ENCODE measurements at regions not wholly inside any gene's neighbourhood (a gene's known extent, or its start where the extent isn't known, plus 50 kb on each side); places are given as distances from the start of the nearest gene placed in this dataset.

GRCh38 chr6:98687752-98688151 is 146.6 kb upstream of the POU3F2 start:
- peaks cover 5 to 6% of the 10 kb centered on the region in 2 donors for H3K9me3 Mint-ChIP-seq
- H3K27ac Mint-ChIP-seq = no peak overlapping the region
- DNase-seq (no peak), ATAC-seq (no peak)
- intact Hi-C loops (cut with micrococcal nuclease) = no loop called here
- no peaks in the 10 kb centered on the region for H3K27me3 ChIP-seq (ENCODE audit: control insufficient read depth, insufficient read depth, low read length)
- no peak for TF ChIP-seq CTCF (IDR thresholded peaks at IDR 0.05)
- 54% methylated on average over 4 of the region's 4 CpGs for WGBS (ENCODE audit: insufficient coverage)
- no peaks in the 10 kb centered on the region for H3K27me3 Mint-ChIP-seq (ENCODE audit: low read depth in 2 of 2)
- H3K9me3 ChIP-seq (ENCODE audit: control insufficient read depth, insufficient read depth, low read length) = no peaks in the 10 kb centered on the region
- H3K4me1 Mint-ChIP-seq = no peaks in the 10 kb centered on the region
- no peaks in the 10 kb centered on the region for H3K4me1 ChIP-seq (ENCODE audit: control insufficient read depth, insufficient read depth, low read length)
- H3K36me3 Mint-ChIP-seq = no peaks in the 10 kb centered on the region
- H3K36me3 ChIP-seq (ENCODE audit: control insufficient read depth, insufficient read depth, low read length) = no peaks in the 10 kb centered on the region
- no peak overlapping the region for H3K27ac ChIP-seq (ENCODE audit: low read length)
- no peak overlapping the region for H3K4me3 ChIP-seq (ENCODE audit: low read length)
- H3K4me3 Mint-ChIP-seq = no peak overlapping the region

- peaks cover 2 to 3% of the 10 kb centered on the region in 2 donors for H3K9me3 Mint-ChIP-seq
- H3K4me1 ChIP-seq (ENCODE audit: control insufficient read depth, insufficient read depth, low read length) = no peaks in the 10 kb centered on the region
- no peak overlapping the region for H3K4me3 ChIP-seq (ENCODE audit: low read length)
- H3K4me3 Mint-ChIP-seq = no peak overlapping the region
- H3K27me3 Mint-ChIP-seq (ENCODE audit: low read depth in 2 of 2) = no peaks in the 10 kb centered on the region
- TF ChIP-seq CTCF (IDR thresholded peaks at IDR 0.05) = no peak
- H3K27me3 ChIP-seq (ENCODE audit: control insufficient read depth, insufficient read depth, low read length) = no peaks in the 10 kb centered on the region
- H3K9me3 ChIP-seq (ENCODE audit: control insufficient read depth, insufficient read depth, low read length) = no peaks in the 10 kb centered on the region
- H3K4me1 Mint-ChIP-seq = no peaks in the 10 kb centered on the region
- WGBS (ENCODE audit: insufficient coverage) = 73% methylated on average over 7 of the region's 7 CpGs
- no peak for ATAC-seq
- intact Hi-C loops (cut with micrococcal nuclease) = no loop called here
- DNase-seq = no peak
- H3K36me3 Mint-ChIP-seq = no peaks in the 10 kb centered on the region
- no peak overlapping the region for H3K27ac ChIP-seq (ENCODE audit: low read length)
- no peak overlapping the region for H3K27ac Mint-ChIP-seq
- H3K36me3 ChIP-seq (ENCODE audit: control insufficient read depth, insufficient read depth, low read length) = no peaks in the 10 kb centered on the region
Observed at GRCh38 chr6:98695091-98695801, 139.1 kb upstream of the POU3F2 start.

GRCh38 chr6:98711380-98711779 is 123.0 kb upstream of the POU3F2 start:
- H3K4me1 Mint-ChIP-seq = no peaks in the 10 kb centered on the region
- no peaks in the 10 kb centered on the region for H3K27me3 Mint-ChIP-seq (ENCODE audit: low read depth in 2 of 2)
- Histone ChIP-seq H3K9me3 (ENCODE audit: control insufficient read depth, insufficient read depth, low read length) (no peaks in the 10 kb centered on the region), H3K4me3 (ENCODE audit: low read length) (no peak overlapping the region), H3K27ac (ENCODE audit: low read length) (no peak overlapping the region), H3K36me3 (ENCODE audit: control insufficient read depth, insufficient read depth, low read length) (no peaks in the 10 kb centered on the region), H3K27me3 (ENCODE audit: control insufficient read depth, insufficient read depth, low read length) (no peaks in the 10 kb centered on the region), H3K4me1 (ENCODE audit: control insufficient read depth, insufficient read depth, low read length) (no peaks in the 10 kb centered on the region)
- H3K4me3 Mint-ChIP-seq = no peak overlapping the region
- intact Hi-C loops (cut with micrococcal nuclease) = no loop called here
- ATAC-seq (no peak), DNase-seq (no peak)
- H3K9me3 Mint-ChIP-seq = peaks cover 2 to 7% of the 10 kb centered on the region in 2 donors
- TF ChIP-seq CTCF (IDR thresholded peaks at IDR 0.05) = no peak
- no peaks in the 10 kb centered on the region for H3K36me3 Mint-ChIP-seq
- no peak overlapping the region for H3K27ac Mint-ChIP-seq

GRCh38 chr6:98716341-98716740 is 118.0 kb upstream of the POU3F2 start:
- H3K36me3 ChIP-seq (ENCODE audit: control insufficient read depth, insufficient read depth, low read length) = no peaks in the 10 kb centered on the region
- no peak overlapping the region for H3K4me3 ChIP-seq (ENCODE audit: low read length)
- DNase-seq (no peak), ATAC-seq (no peak)
- no peak overlapping the region for H3K27ac Mint-ChIP-seq
- H3K36me3 Mint-ChIP-seq = no peaks in the 10 kb centered on the region
- H3K4me1 ChIP-seq (ENCODE audit: control insufficient read depth, insufficient read depth, low read length) = no peaks in the 10 kb centered on the region
- peaks cover 0 to 3% of the 10 kb centered on the region in 2 donors for H3K27me3 Mint-ChIP-seq (ENCODE audit: low read depth in 2 of 2)
- H3K9me3 ChIP-seq (ENCODE audit: control insufficient read depth, insufficient read depth, low read length) = no peaks in the 10 kb centered on the region
- H3K4me3 Mint-ChIP-seq = no peak overlapping the region
- intact Hi-C loops (cut with micrococcal nuclease) = no loop called here
- H3K9me3 Mint-ChIP-seq = peaks cover 7 to 9% of the 10 kb centered on the region in 2 donors
- H3K27me3 ChIP-seq (ENCODE audit: control insufficient read depth, insufficient read depth, low read length) = no peaks in the 10 kb centered on the region
- H3K27ac ChIP-seq (ENCODE audit: low read length) = no peak overlapping the region
- H3K4me1 Mint-ChIP-seq = no peaks in the 10 kb centered on the region
- TF ChIP-seq CTCF (IDR thresholded peaks at IDR 0.05) = no peak
- 8% methylated on average over 8 of the region's 8 CpGs for WGBS (ENCODE audit: insufficient coverage)

Measured in natural killer cell (primary cell).